Tibial nerve (tissue), 4 donors: ENCODE measurements at regions not wholly inside any gene's neighbourhood (a gene's known extent, or its start where the extent isn't known, plus 50 kb on each side); places are given as distances from the start of the nearest gene placed in this dataset.

ENCODE experiments used
- DNase-seq, 2 donors: peaks; one replicate each; pipeline ENCODE4 v3.0.0-alpha.2; 2019; ENCODE audit warnings: low spot score in 2 of 2
- H3K27ac ChIP-seq, 4 donors: fragments of 200-600 bp; sonication (generic) in 3 of 4; one replicate each; pipeline ENCODE4 v1.5.1; 2017 to 2019; ENCODE audit warnings: mild to moderate bottlenecking in 1 of 4
- H3K27me3 ChIP-seq, 2 donors: fragments of 200-600 bp; sonication (generic) in 1 of 2; one replicate each; pipeline versions ENCODE4 v1.5.1 to v1.6.0; 2017 to 2019
- H3K36me3 ChIP-seq, 3 donors: fragments of 200-600 bp; sonication (generic); one replicate each; pipeline ENCODE4 v1.5.1; 2018 to 2019
- H3K4me1 ChIP-seq, 4 donors: fragments of 200-600 bp; sonication (generic) in 3 of 4; one replicate each; pipeline ENCODE4 v1.5.1; 2017 to 2019
- H3K4me3 ChIP-seq, 4 donors: fragments of 200-600 bp; sonication (generic) in 3 of 4; one replicate each; pipeline ENCODE4 v1.5.1; 2017 to 2019; ENCODE audit warnings: mild to moderate bottlenecking in 1 of 4, moderate library complexity in 1 of 4
- H3K9me3 ChIP-seq, 4 donors: fragments of 200-600 bp; sonication (generic) in 3 of 4; one replicate each; pipeline ENCODE4 v1.5.1; 2017 to 2019
- CTCF ChIP-seq, 5 experiments: fragments of 200-600 bp in 3 of 5; fragments of 450-650 bp in 2 of 5; sonication (generic) in 3 of 5; IDR thresholded peaks; one replicate each; pipeline ENCODE4 v1.5.1; 2016 to 2019; ENCODE audit warnings: antibody characterized with exemption in 5 of 5, mild to moderate bottlenecking in 3 of 5, moderate library complexity in 2 of 5
- EP300 ChIP-seq, 2 donors: sonication (generic); formaldehyde crosslinking; IDR thresholded peaks; one replicate each; pipeline ENCODE4 v1.6.1; 2017; ENCODE audit warnings: antibody characterized with exemption in 2 of 2, mild to moderate bottlenecking in 1 of 2
- POLR2A ChIP-seq, 2 donors: fragments of 450-650 bp; IDR thresholded peaks; one replicate each; pipeline ENCODE4 v1.6.1; 2017; ENCODE audit warnings: antibody characterized with exemption in 2 of 2, mild to moderate bottlenecking in 2 of 2, moderate library complexity in 2 of 2
- WGBS, 2 donors: methylation state at CpG; one replicate each; pipeline ENCODE4 v1.1.5; 2018; 5-methylcytosine and 5-hydroxymethylcytosine counted together

GRCh38 chr9:710951-711745 is 130.3 kb upstream of the DMRT1 start:
- no peak for TF ChIP-seq CTCF (IDR thresholded peaks at IDR 0.05)
- no peak for TF ChIP-seq POLR2A (IDR thresholded peaks at IDR 0.05)
- no peak for TF ChIP-seq EP300 (IDR thresholded peaks at IDR 0.05)
- peaks cover 0 to 56% (median 12%) of the 10 kb centered on the region in 4 donors for H3K4me1 ChIP-seq
- WGBS, 2 donors = 89 to 93% methylated on average over 14 of the region's 14 CpGs
- no peak overlapping the region for H3K4me3 ChIP-seq
- H3K9me3 ChIP-seq = no peaks in the 10 kb centered on the region
- no peak overlapping the region for H3K27ac ChIP-seq
- DNase-seq = no peak
- peaks cover 0 to 29% (median 4%) of the 10 kb centered on the region in 3 donors for H3K36me3 ChIP-seq
- H3K27me3 ChIP-seq = no peaks in the 10 kb centered on the region

GRCh38 chr9:711761-712553 is 129.5 kb upstream of the DMRT1 start:
- Histone ChIP-seq H3K4me3 (no peak overlapping the region), H3K36me3 (peaks cover 0 to 29% (median 4%) of the 10 kb centered on the region in 3 donors), H3K27me3 (no peaks in the 10 kb centered on the region), H3K9me3 (no peaks in the 10 kb centered on the region), H3K27ac (no peak overlapping the region), H3K4me1 (peaks cover 0 to 58% (median 19%) of the 10 kb centered on the region in 4 donors)
- DNase-seq = no peak
- TF ChIP-seq POLR2A (IDR thresholded peaks at IDR 0.05) (no peak), EP300 (IDR thresholded peaks at IDR 0.05) (no peak), CTCF (IDR thresholded peaks at IDR 0.05) (no peak)
- WGBS, 2 donors = 84 to 86% methylated on average over 22 of the region's 22 CpGs

- 94 to 96% methylated on average over 16 of the region's 16 CpGs for WGBS, 2 donors
- H3K27me3 ChIP-seq = no peaks in the 10 kb centered on the region
- peaks cover 0 to 60% (median 23%) of the 10 kb centered on the region in 4 donors for H3K4me1 ChIP-seq
- no peak overlapping the region for H3K27ac ChIP-seq
- no peak overlapping the region for H3K4me3 ChIP-seq
- H3K9me3 ChIP-seq = no peaks in the 10 kb centered on the region
- TF ChIP-seq EP300 (IDR thresholded peaks at IDR 0.05) (no peak), CTCF (IDR thresholded peaks at IDR 0.05) (no peak), POLR2A (IDR thresholded peaks at IDR 0.05) (no peak)
- peaks cover 0 to 29% (median 4%) of the 10 kb centered on the region in 3 donors for H3K36me3 ChIP-seq
- DNase-seq = no peak
These were observed 128.9 kb upstream of the DMRT1 start for GRCh38 chr9:712643-713042.

- 83 to 98% methylated on average over 4 of the region's 4 CpGs for WGBS, 2 donors
- no peaks in the 10 kb centered on the region for H3K27me3 ChIP-seq
- H3K27ac ChIP-seq = no peak overlapping the region
- TF ChIP-seq POLR2A (IDR thresholded peaks at IDR 0.05) (no peak), CTCF (IDR thresholded peaks at IDR 0.05) (no peak), EP300 (IDR thresholded peaks at IDR 0.05) (no peak)
- H3K4me1 ChIP-seq = peaks cover 0 to 59% (median 23%) of the 10 kb centered on the region in 4 donors
- H3K4me3 ChIP-seq = no peak overlapping the region
- no peak for DNase-seq
- H3K9me3 ChIP-seq = no peaks in the 10 kb centered on the region
- H3K36me3 ChIP-seq = peaks cover 0 to 29% (median 4%) of the 10 kb centered on the region in 3 donors
These were observed 128.4 kb upstream of the DMRT1 start for GRCh38 chr9:713091-713490.

- Histone ChIP-seq H3K36me3 (peaks cover 0 to 29% (median 4%) of the 10 kb centered on the region in 3 donors), H3K4me1 (peaks cover 0 to 47% (median 23%) of the 10 kb centered on the region in 4 donors), H3K4me3 (no peak overlapping the region), H3K9me3 (no peaks in the 10 kb centered on the region), H3K27ac (peak overlapping the region in 2 of 4 donors; percentile 69 to 71), H3K27me3 (no peaks in the 10 kb centered on the region)
- no peak for TF ChIP-seq EP300 (IDR thresholded peaks at IDR 0.05)
- no peak for TF ChIP-seq POLR2A (IDR thresholded peaks at IDR 0.05)
- no peak for TF ChIP-seq CTCF (IDR thresholded peaks at IDR 0.05)
- DNase-seq = no peak
- 81 to 87% methylated on average over 2 of the region's 2 CpGs for WGBS, 2 donors
These were observed 126.8 kb upstream of the DMRT1 start for GRCh38 chr9:714675-715074.
